NT2/D1 (cell line): ENCODE measurements at regions not wholly inside any gene's neighbourhood (a gene's known extent, or its start where the extent isn't known, plus 50 kb on each side); places are given as distances from the start of the nearest gene placed in this dataset.

Source experiments
- SUZ12 ChIP-seq: IDR thresholded peaks from 2 replicates; pipeline ENCODE4 v1.6.1; 2011; ENCODE audit not compliant: insufficient read length, insufficient read depth; ENCODE audit errors: extremely low read depth
- YY1 ChIP-seq: IDR thresholded peaks from 2 replicates; pipeline ENCODE4 v1.6.1; 2011; ENCODE audit not compliant: insufficient read length, insufficient read depth
- ZNF274 ChIP-seq: IDR thresholded peaks from 2 replicates; pipeline ENCODE4 v1.6.1; 2011; ENCODE audit warnings: mild to moderate bottlenecking, low read depth, low read length

DNA sequence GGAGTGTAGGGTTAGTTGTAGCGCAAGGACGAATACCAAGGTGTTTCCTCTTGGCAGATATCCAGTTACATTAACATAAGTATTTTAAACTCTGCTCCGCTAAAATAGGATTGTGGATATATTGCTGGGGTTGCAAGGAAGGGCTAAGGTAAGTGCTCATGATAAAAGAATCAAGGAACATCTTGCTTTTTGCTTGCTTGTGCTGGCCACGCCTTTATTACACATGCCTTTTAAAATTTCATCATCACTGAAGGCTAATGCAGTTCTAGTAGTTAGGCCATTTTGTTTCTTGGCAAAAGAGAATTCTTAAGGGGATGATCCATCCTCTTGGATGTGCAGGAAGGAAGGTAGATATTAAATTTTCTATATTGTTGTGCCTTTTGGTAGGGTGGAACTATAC lies 415.6 kb upstream of the TPM1 start:
- TF ChIP-seq ZNF274 = no peak
- no peak for TF ChIP-seq YY1
- no peak for TF ChIP-seq SUZ12
